Right cardiac atrium (tissue), 5 donors: ENCODE measurements at regions not wholly inside any gene's neighbourhood (a gene's known extent, or its start where the extent isn't known, plus 50 kb on each side); places are given as distances from the start of the nearest gene placed in this dataset.
A peak's percentile ranks its signal among the peaks of the same experiment; 100 is the strongest.
"Not testable (repeated sequence)": the region's sequence is repeated elsewhere in the genome, so short reads cannot be mapped to it uniquely, and the experiment has no call there.

ENCODE experiments used
- ATAC-seq, 2 donors: fragments of 200-7000 bp; cut with Tn5 transposase; one replicate each; pipeline versions ENCODE4 v1.8.0 to v1.9.1; 2020; ENCODE audit warnings: moderate library complexity in 2 of 2, mild to moderate bottlenecking in 1 of 2
- DNase-seq, 3 donors: peaks; one replicate each; pipeline ENCODE4 v3.0.0-alpha.2; 2020
- H3K27ac ChIP-seq: one replicate; pipeline ENCODE4 v1.5.1; 2013; ENCODE audit warnings: mild to moderate bottlenecking, low read length, control low read depth, moderate library complexity
- H3K27me3 ChIP-seq: one replicate; pipeline ENCODE4 v1.6.1; 2013; ENCODE audit not compliant: control insufficient read depth, insufficient read depth
- H3K4me1 ChIP-seq: one replicate; pipeline ENCODE4 v1.6.1; 2013; ENCODE audit warnings: low read length; ENCODE audit not compliant: control insufficient read depth, insufficient read depth
- H3K4me3 ChIP-seq: one replicate; pipeline ENCODE4 v1.5.1; 2013; ENCODE audit warnings: low read length, control low read depth
- H3K9me3 ChIP-seq: one replicate; pipeline ENCODE4 v1.6.1; 2013; ENCODE audit warnings: low read length; ENCODE audit not compliant: control insufficient read depth
- WGBS: extraction: QIAGEN DNeasy Blood & Tissue Kit; methylation state at CpG from one replicate; pipeline ENCODE4 v1.1.7; 2013; 5-methylcytosine and 5-hydroxymethylcytosine counted together
- intact Hi-C, 4 donors: fragments of 100-400 bp; cut with DNase I; formaldehyde crosslinking; loops; one replicate each; pipeline versions ENCODE4 v1.11.0 to v1.14.0; 2022 to 2023
- donor health status: healthy with polysubstance abuse.
- donor health status: DM: no; HTN: yes; CAD: no.
- donor health status: DM: no; HTN: no; CAD: no.
- donor health status: DM: no; HTN: yes; CAD: no; lungs with severe emphysema.
- donor health status: DM: yes; HTN: yes; CAD: no.

GRCh38 chr19:29010276-29010675, 202.7 kb downstream of the UQCRFS1 start:
- H3K27ac ChIP-seq = no peak overlapping the region
- intact Hi-C loops = no loop called here
- H3K4me1 ChIP-seq = no peaks in the 10 kb centered on the region
- WGBS = 75% methylated on average over 8 of the region's 8 CpGs
- H3K27me3 ChIP-seq = no peaks in the 10 kb centered on the region
- DNase-seq = no peak
- H3K9me3 ChIP-seq = no peaks in the 10 kb centered on the region
- no peak for ATAC-seq
- H3K4me3 ChIP-seq = no peak overlapping the region

- ATAC-seq (no peak), DNase-seq (no peak)
- Histone ChIP-seq H3K27ac (no peak overlapping the region), H3K27me3 (no peaks in the 10 kb centered on the region), H3K9me3 (no peaks in the 10 kb centered on the region), H3K4me3 (no peak overlapping the region), H3K4me1 (no peaks in the 10 kb centered on the region)
- intact Hi-C loops = no loop called here
- WGBS = 83% methylated on average over 8 of the region's 8 CpGs
Observed at GRCh38 chr19:29006057-29006735, 206.8 kb downstream of the UQCRFS1 start.

DNA sequence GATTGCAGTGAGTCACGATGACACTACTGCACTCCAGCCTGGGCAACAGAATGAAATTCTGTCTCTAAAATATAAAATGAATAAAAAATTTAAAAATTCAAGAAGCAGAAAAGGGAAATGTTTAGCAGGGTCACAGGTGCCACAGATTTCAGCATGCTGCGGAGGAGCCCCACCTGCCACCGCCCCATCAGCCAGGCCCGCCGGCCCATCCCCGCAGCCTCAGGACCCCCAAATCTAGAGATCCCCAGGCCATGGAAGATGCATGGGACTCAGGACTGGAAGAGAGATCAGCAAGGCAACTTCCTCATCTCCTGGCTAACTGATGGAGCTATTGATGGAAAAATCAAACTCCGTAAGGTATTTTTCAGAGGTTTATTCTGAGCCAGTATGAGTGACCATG, 208.2 kb downstream of the UQCRFS1 start:
- ATAC-seq (no peak), DNase-seq (no peak)
- H3K9me3 ChIP-seq = no peaks in the 10 kb centered on the region
- H3K27ac ChIP-seq = no peak overlapping the region
- intact Hi-C loops = no loop called here
- no peak overlapping the region for H3K4me3 ChIP-seq
- H3K4me1 ChIP-seq = no peaks in the 10 kb centered on the region
- no peaks in the 10 kb centered on the region for H3K27me3 ChIP-seq
- whole genome bisulfite sequencing = 91% methylated on average over 7 of the region's 7 CpGs

DNA sequence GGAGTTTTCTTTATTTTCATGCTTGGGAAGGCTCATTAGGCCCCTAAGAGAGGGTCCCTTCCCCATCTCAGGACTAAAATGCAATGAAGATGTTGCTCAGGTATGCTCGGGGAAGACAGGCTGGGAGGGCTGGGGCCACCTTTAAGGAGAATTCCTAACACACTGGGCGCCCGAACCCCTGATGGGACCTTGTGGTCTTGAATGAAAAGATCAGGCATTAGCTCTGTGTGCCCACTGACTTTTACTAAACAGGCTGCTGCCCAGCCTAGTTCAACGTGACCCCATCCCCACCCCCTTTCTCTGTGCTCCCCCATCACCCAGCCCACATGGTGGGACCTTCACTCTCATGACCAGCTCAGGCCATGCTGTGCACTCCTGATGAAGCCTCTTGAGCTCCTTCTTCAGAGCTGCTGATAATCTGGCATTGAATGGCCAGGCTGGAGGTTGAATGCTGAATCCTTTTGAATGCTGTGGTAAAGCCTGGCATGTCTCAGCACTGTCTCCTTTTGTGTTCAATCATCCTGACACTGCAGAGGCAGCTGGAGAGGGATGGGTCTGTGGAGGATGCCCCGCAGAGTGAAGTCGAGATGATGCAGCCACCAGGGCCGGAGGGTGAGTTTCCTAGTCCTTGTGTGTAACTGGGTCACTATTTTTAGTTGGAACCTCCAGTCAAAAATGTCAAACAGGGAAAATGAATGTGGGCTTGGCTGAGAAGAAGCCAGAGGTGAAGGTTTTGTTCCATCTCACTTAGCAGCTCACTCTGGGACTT, 209.1 kb downstream of the UQCRFS1 start:
- DNase-seq (no peak), ATAC-seq (no peak)
- 62% methylated on average over 7 of the region's 7 CpGs for WGBS
- intact Hi-C loops = no loop called here
- Histone ChIP-seq H3K9me3 (no peaks in the 10 kb centered on the region), H3K27me3 (no peaks in the 10 kb centered on the region), H3K4me1 (no peaks in the 10 kb centered on the region), H3K4me3 (no peak overlapping the region), H3K27ac (no peak overlapping the region)

- ATAC-seq = no peak
- Histone ChIP-seq H3K4me1 (no peaks in the 10 kb centered on the region), H3K4me3 (no peak overlapping the region), H3K27ac (no peak overlapping the region), H3K9me3 (no peaks in the 10 kb centered on the region), H3K27me3 (no peaks in the 10 kb centered on the region)
- intact Hi-C loops = no loop called here
- no peak for DNase-seq
- WGBS = 59% methylated on average over 10 of the region's 10 CpGs
Observed at GRCh38 chr19:29002336-29002735, 210.6 kb downstream of the UQCRFS1 start.

DNA sequence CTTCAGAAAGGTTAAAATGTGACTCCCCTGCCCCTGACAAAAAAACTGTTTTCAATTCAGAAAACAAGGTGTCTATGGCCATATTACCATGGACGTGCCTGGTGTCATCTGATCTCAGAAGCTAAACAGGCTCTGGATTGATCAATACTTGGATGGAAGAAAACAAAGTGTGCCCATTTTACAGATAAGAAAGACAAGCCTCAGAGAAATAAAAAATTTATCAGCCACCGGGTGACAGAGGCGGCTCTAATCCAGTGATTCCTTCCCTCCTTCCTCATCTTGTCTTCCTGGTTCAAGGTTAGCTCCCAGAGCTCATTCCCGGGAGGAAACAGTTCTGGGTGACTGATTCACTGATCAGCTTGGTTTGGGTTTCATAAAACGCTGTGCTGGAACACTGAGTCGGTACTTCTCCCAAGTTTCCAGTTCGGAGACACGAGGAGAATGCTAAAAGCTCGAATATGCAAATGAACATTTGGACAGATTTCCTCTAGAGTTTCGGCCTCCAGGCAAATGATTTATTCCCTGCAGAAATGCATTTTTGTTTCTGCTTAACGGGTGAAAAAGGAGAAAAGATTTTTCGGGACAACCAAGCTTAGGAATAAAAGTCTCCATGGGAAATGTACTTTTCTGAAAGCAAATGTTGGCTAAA, 211.2 kb downstream of the UQCRFS1 start:
- Histone ChIP-seq H3K4me1 (no peaks in the 10 kb centered on the region), H3K27ac (no peak overlapping the region), H3K27me3 (no peaks in the 10 kb centered on the region), H3K9me3 (no peaks in the 10 kb centered on the region), H3K4me3 (no peak overlapping the region)
- 51% methylated on average over 12 of the region's 12 CpGs for WGBS
- no peak for DNase-seq
- no peak for ATAC-seq
- intact Hi-C loops = no loop called here

GRCh38 chr19:29001141-29001581, 211.8 kb downstream of the UQCRFS1 start:
- no peak overlapping the region for H3K4me3 ChIP-seq
- no peaks in the 10 kb centered on the region for H3K27me3 ChIP-seq
- intact Hi-C loops = no loop called here
- H3K9me3 ChIP-seq = no peaks in the 10 kb centered on the region
- ATAC-seq (no peak), DNase-seq (no peak)
- H3K27ac ChIP-seq = no peak overlapping the region
- 55% methylated on average over 7 of the region's 7 CpGs for WGBS
- no peaks in the 10 kb centered on the region for H3K4me1 ChIP-seq

DNA sequence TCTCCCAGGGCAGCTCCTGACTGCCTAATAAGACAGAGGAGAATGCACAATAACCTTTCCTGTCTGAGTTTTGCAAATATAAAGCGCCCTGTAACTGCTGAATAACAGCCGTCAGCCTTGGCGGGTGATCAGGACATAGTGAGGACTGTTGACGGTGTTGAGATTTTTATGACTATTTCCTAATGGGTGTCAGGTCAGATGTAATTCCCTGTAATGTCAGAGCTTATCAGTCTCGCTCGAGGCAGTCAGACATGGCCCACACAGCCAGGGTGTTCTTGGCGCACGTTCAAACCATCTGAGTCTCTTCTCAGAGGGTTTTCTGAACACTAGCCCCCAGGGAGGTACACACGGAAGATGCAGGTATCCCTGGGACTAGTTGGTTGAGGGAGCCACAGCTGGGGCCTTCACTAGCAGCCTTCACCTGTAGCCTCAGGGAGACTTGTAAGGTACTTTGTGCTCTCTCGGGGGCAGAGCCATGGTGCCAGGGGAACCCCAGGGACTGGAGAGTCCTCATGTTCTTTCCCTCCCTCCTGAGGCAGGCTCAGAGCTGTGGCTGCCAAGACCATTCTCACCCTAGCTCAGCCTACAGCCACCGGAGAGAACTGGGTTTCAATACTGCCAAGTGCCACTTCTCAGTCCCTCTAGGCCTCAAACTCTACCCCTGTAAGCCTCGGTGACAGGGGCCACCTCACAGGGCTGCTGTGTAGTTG, 213.1 kb downstream of the UQCRFS1 start:
- ATAC-seq = peak; percentile 66 to 74

GRCh38 chr19:28998974-28999373, 214.0 kb downstream of the UQCRFS1 start:
- H3K4me3 ChIP-seq = no peak overlapping the region
- ATAC-seq = no peak
- intact Hi-C loops = no loop called here

More for the DNA sequence above, 213.1 kb downstream of the UQCRFS1 start:
- no peaks in the 10 kb centered on the region for H3K4me1 ChIP-seq
- intact Hi-C loops = no loop called here
- DNase-seq = peak in 1 of 3 donors; percentile 69
- H3K4me3 ChIP-seq = no peak overlapping the region
- WGBS = 54% methylated on average over 12 of the region's 12 CpGs
- no peaks in the 10 kb centered on the region for H3K9me3 ChIP-seq
- no peak overlapping the region for H3K27ac ChIP-seq
- no peaks in the 10 kb centered on the region for H3K27me3 ChIP-seq

DNA sequence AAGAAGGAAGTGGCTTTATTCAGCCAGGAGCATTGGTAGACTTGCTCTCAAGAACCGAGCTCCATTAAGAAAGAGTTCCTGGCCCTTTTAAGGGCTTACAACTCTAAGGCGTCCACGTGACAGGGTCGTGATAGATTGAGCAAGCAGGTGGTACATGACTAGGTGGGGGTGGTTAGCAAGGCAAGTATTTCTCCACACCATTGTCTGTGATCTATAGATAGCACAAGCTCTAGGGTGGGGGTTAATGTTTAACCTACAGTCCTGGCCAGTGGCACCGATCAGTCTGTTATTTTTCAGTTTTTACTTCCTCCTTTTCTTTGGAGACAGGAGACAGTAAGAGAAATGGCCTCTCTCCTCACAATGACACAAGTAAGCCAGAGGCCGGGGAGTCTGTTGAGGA, 215.1 kb downstream of the UQCRFS1 start:
- intact Hi-C loops, DNase-seq, H3K27ac ChIP-seq, H3K9me3 ChIP-seq, ATAC-seq, H3K4me1 ChIP-seq, H3K27me3 ChIP-seq, H3K4me3 ChIP-seq: not testable (repeated sequence)
- 85% methylated on average over 6 of the region's 6 CpGs for WGBS

More at GRCh38 chr19:28998974-28999373, 214.0 kb downstream of the UQCRFS1 start:
- no peaks in the 10 kb centered on the region for H3K27me3 ChIP-seq
- WGBS = 74% methylated on average over 6 of the region's 6 CpGs
- H3K4me1 ChIP-seq = no peaks in the 10 kb centered on the region
- no peak for DNase-seq
- no peak overlapping the region for H3K27ac ChIP-seq
- no peaks in the 10 kb centered on the region for H3K9me3 ChIP-seq

DNA sequence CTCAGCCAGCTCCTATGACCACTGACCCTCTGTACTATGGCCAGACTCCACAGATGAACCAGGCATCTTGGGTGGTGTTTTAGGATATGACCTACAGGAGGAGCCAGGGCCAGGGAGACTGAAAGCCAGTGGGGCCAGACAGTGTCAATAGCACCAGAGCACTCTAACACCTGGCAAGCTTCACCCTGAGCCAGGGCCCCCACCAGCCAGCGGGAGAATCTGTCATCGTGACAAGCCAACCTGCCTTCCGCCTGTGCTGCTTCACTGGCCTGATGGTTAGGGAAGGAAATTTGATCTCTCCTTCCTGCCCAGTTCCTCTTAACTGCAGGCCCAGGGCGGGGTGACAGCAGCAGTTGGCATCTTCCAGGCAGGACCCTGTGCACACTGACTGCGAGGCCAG, 222.4 kb downstream of the UQCRFS1 start:
- no peaks in the 10 kb centered on the region for H3K4me1 ChIP-seq
- H3K4me3 ChIP-seq = no peak overlapping the region
- no peaks in the 10 kb centered on the region for H3K9me3 ChIP-seq
- peak in 1 of 3 donors; percentile 53 for DNase-seq
- H3K27ac ChIP-seq = no peak overlapping the region
- no peaks in the 10 kb centered on the region for H3K27me3 ChIP-seq
- ATAC-seq = peak; percentile 70 to 82
- 25% methylated on average over 5 of the region's 5 CpGs for WGBS
- intact Hi-C loops = no loop called here
